GM23248 (cell line): ENCODE measurements at regions not wholly inside any gene's neighbourhood (a gene's known extent, or its start where the extent isn't known, plus 50 kb on each side); places are given as distances from the start of the nearest gene placed in this dataset.

Experiments
- EZH2 ChIP-seq: fragments of 200-600 bp; sonication (generic); IDR thresholded peaks from 2 replicates; pipeline ENCODE4 v1.6.1; 2018; ENCODE audit warnings: antibody characterized with exemption, mild to moderate bottlenecking; ENCODE audit not compliant: insufficient read depth, poor library complexity, severe bottlenecking
- EZH2phosphoT487 ChIP-seq: fragments of 200-600 bp; sonication (generic); IDR thresholded peaks from 2 replicates; pipeline ENCODE4 v1.6.1; 2018; ENCODE audit warnings: antibody characterized with exemption, moderate library complexity, mild to moderate bottlenecking, low read depth; ENCODE audit not compliant: insufficient read depth

GRCh38 chr3:164179110-164179774, 899.1 kb downstream of the SI start:
- no peak for TF ChIP-seq EZH2
- TF ChIP-seq EZH2phosphoT487: no peak
